K562 (cell line): ENCODE measurements at regions not wholly inside any gene's neighbourhood (a gene's known extent, or its start where the extent isn't known, plus 50 kb on each side); places are given as distances from the start of the nearest gene placed in this dataset.

Source experiments
- ATAC-seq: fragments of 200-7000 bp; cut with Tn5 transposase; 3 replicates; pipeline ENCODE4 v1.9.1; 2020; ENCODE audit warnings: moderate library complexity
- BruUV-seq: library from RNA; stranded (reverse); fragments of 400-500 nt; replicated peaks from 2 replicates; lab custom pipeline; 2021; lab: Mats Ljungman, UMichigan
- CTCF ChIA-PET: fragments of 300-600 bp; formaldehyde crosslinking; extraction: SDS; loops from one replicate; lab custom pipeline; 2021; ENCODE audit warnings: low intra/inter-chr PET ratio; lab: Yijun Ruan, JAX
- POLR2A ChIA-PET: fragments of 300-600, 350-650 bp; sonication (Branson Sonifier 250); formaldehyde crosslinking; extraction: SDS; loops from one replicate; lab custom pipeline; 2021; ENCODE audit warnings: antibody characterized with exemption, inconsistent platforms; lab: Yijun Ruan, JAX
- DNase-seq, 4 experiments: peaks; one replicate each; pipeline versions ENCODE4 v3.0.0 to v3.0.0-alpha.2; 2011 to 2018; ENCODE audit warnings: low spot score in 3 of 4, mixed read lengths in 3 of 4; ENCODE audit errors: extremely low read depth in 1 of 4
- FAIRE-seq: peaks from 2 replicates; lab custom pipeline; 2011; peaks lifted over from hg19 to GRCh38; lab: Jason Lieb, UNC
- H2AFZ ChIP-seq: 2 replicates; pipeline ENCODE4 v1.6.0; 2011; ENCODE audit warnings: low read depth, low read length, control low read depth, inconsistent platforms
- H3K27ac ChIP-seq: fragments of 200-600 bp; 3 replicates; pipeline ENCODE4 v1.8.0; 2011; ENCODE audit warnings: low read depth, mild to moderate bottlenecking, control low read depth, inconsistent platforms, low read length, moderate library complexity, mixed read lengths; ENCODE audit errors: extremely low read depth
- H3K27me3 ChIP-seq, 2 experiments: fragments of 300-600 bp in 1 of 2; 2 replicates in 1 of 2; 3 replicates in 1 of 2; pipeline versions ENCODE4 v1.6.0 to v1.8.0; 2011; ENCODE audit warnings: inconsistent platforms in 2 of 2, low read length in 2 of 2, mild to moderate bottlenecking in 1 of 2, mixed read lengths in 1 of 2, moderate library complexity in 1 of 2; ENCODE audit not compliant: control insufficient read depth in 2 of 2, insufficient read depth in 2 of 2
- H3K36me3 ChIP-seq: fragments of 300-600 bp; 3 replicates; pipeline ENCODE4 v1.8.0; 2011; ENCODE audit warnings: mild to moderate bottlenecking, low read length, inconsistent platforms; ENCODE audit not compliant: control insufficient read depth, insufficient read depth
- H3K4me1 ChIP-seq, 2 experiments: fragments of 200-600 bp in 1 of 2; replicated peaks in 1 of 2; 2 replicates in 1 of 2; 3 replicates in 1 of 2; pipeline versions ENCODE4 v1.5.1 to v1.8.0; 2011; ENCODE audit warnings: inconsistent platforms in 2 of 2, low read length in 2 of 2, mild to moderate bottlenecking in 1 of 2, mixed read lengths in 1 of 2, moderate library complexity in 1 of 2; ENCODE audit not compliant: control insufficient read depth in 2 of 2, insufficient read depth in 2 of 2
- H3K4me2 ChIP-seq: 2 replicates; pipeline ENCODE4 v1.6.1; 2011; ENCODE audit warnings: low read length, control low read depth, inconsistent platforms, mixed read lengths; ENCODE audit not compliant: insufficient read depth
- H3K4me3 ChIP-seq: fragments of 200-600 bp; sonication (generic), shearing (Covaris generic); 2 replicates; pipeline ENCODE4 v1.5.1; 2016; ENCODE audit warnings: control low read depth, inconsistent platforms
- H3K79me2 ChIP-seq: fragments of 200-600 bp; 3 replicates; pipeline ENCODE4 v1.8.0; 2011; ENCODE audit warnings: low read length, inconsistent platforms; ENCODE audit not compliant: control insufficient read depth, insufficient read depth
- H3K9ac ChIP-seq, 2 experiments: 2 replicates each; pipeline versions ENCODE4 v1.6.0 to v1.6.1; 2011; ENCODE audit warnings: low read depth in 2 of 2, low read length in 2 of 2, control low read depth in 1 of 2, inconsistent platforms in 1 of 2, mild to moderate bottlenecking in 1 of 2, mixed read lengths in 1 of 2; ENCODE audit not compliant: insufficient read depth in 1 of 2
- H3K9me1 ChIP-seq: one replicate; pipeline ENCODE4 v1.6.0; 2011; ENCODE audit warnings: inconsistent platforms, mild to moderate bottlenecking, low read length, moderate library complexity; ENCODE audit not compliant: control insufficient read depth, insufficient read depth
- H3K9me3 ChIP-seq: replicated peaks from 2 replicates; pipeline ENCODE4 v1.5.1; 2011; ENCODE audit warnings: low read depth, low read length, inconsistent platforms; ENCODE audit not compliant: control insufficient read depth, insufficient read depth
- H4K20me1 ChIP-seq: replicated peaks from 2 replicates; pipeline ENCODE4 v1.6.1; 2011; ENCODE audit warnings: low read length, inconsistent platforms, mixed read lengths; ENCODE audit not compliant: control insufficient read depth, insufficient read depth
- BACH1 ChIP-seq: fragments of 200-800 bp; sonication (Bioruptor generic); IDR thresholded peaks from 2 replicates; pipeline ENCODE4 v1.6.1; 2016; ENCODE audit warnings: missing genetic modification characterization, missing compliant biosample characterization
- CHCHD3 ChIP-seq: fragments of 250-450 bp; sonication (Bioruptor Pico); IDR thresholded peaks from 2 replicates; pipeline ENCODE4 v2.1.2; 2022; ENCODE audit warnings: mild to moderate bottlenecking
- HCFC1 ChIP-seq: IDR thresholded peaks from 2 replicates; pipeline ENCODE4 v1.6.1; 2012; ENCODE audit warnings: low read depth, low read length, improper control_type of control experiment
- SREBF2 ChIP-seq: sonication (generic); formaldehyde crosslinking; IDR thresholded peaks from 2 replicates; pipeline ENCODE4 v1.4.0; 2020; ENCODE audit warnings: mild to moderate bottlenecking, missing genetic modification reagents
- ZNF253 ChIP-seq: fragments of 250-450 bp; sonication (Bioruptor Pico); conservative IDR thresholded peaks from 2 replicates; pipeline ENCODE4 v1.6.1; 2021; ENCODE audit warnings: mild to moderate bottlenecking
- WGBS: fragments of 100-300 bp; shearing (Covaris generic); methylation state at CpG from one replicate; pipeline ENCODE4 v1.1.6; 2016; ENCODE audit warnings: low coverage, mixed read lengths; ENCODE audit not compliant: insufficient coverage; ENCODE audit errors: missing lambda C conversion rate; 5-methylcytosine and 5-hydroxymethylcytosine counted together
- in situ Hi-C: fragments of 300-500 bp; cut with MboI; formaldehyde crosslinking; loops from 4 replicates; pipeline ENCODE4 v1.15.0; 2018; ENCODE audit warnings: inconsistent platforms, mixed read lengths
- intact Hi-C: fragments of 100-400 bp; cut with micrococcal nuclease; formaldehyde crosslinking; loops from 2 replicates; pipeline ENCODE4 v1.14.2; 2022
- TF ChIP-seq, protein P1 (sequence below): fragments of 450-650 bp; formaldehyde crosslinking; IDR thresholded peaks from 2 replicates; pipeline ENCODE4 v1.4.0; 2020; ENCODE audit warnings: mild to moderate bottlenecking, moderate library complexity

DNA sequence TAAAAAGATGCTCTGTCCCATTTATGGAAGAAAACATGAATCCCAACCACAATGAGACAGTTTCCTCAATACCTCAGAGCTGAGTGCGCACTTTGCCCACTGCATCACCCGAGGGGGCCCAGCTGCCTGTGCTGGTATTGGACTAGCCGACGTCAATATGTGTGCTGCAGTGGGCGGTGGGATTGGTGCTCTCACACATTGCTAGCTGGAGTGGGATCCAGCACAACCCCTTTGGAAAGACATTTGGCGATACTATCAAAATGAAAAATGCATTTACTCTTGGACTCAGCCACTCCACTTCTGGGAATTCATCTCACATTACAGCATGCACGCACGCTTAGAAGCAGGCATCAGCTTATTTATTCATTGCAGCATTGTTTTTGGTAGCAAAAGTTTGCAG, 289.2 kb upstream of the FOXF1 start:
- Histone ChIP-seq H3K4me3 (no peak overlapping the region), H2AFZ (no peak overlapping the region), H3K4me1 (no peaks in the 10 kb centered on the region), H3K9ac (no peak overlapping the region), H3K79me2 (no peaks in the 10 kb centered on the region), H3K27ac (no peak overlapping the region), H4K20me1 (0 out of 2 replicates have a peak, but pooled peaks cover 3% of the 10 kb centered on the region), H3K27me3 (peaks cover 16 to 57% of the 10 kb centered on the region in 2 experiments; a peak in 3 of 5 replicates), H3K9me3 (no peaks in the 10 kb centered on the region), H3K9me1 (no peaks in the 10 kb centered on the region), H3K36me3 (no peaks in the 10 kb centered on the region), H3K4me2 (no peak overlapping the region)
- TF ChIP-seq BACH1 (tag), result no peak
- no TSS peak for BruUV-seq
- 0% methylated on average over 8 of the region's 8 CpGs for WGBS
- ChIA-PET CTCF (no interaction called here), POLR2A (interaction anchor here (0.5 to 0.8 kb wide), 2 partner anchors 13 to 15 kb away, joined by 3 to 4 read pairs; no protein-coding TSS in a partner anchor)
- in situ Hi-C loops, result no loop called here
- no peak for FAIRE-seq
- no peak for DNase-seq
- ATAC-seq, result no peak
- intact Hi-C loops, result no loop called here

DNA sequence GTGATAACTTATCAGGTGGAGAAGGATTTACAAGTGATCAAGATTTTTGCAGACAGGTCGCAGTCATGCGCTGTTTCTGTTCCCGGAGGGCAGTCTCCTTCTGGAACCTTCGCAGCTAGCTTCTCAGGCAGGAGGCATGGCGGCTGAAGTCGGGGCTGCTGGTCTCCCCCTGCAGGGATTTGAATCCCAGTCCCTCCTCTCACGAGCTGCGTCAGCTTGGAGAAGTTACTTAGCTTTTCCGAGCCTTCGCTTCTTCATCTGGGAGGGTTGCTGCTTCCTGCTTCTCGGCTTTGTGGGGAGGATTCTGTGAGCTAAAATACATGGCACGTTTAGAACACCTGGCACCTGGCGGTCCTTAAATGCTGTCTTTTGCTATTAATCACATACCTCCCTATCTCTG, 287.8 kb upstream of the FOXF1 start:
- Histone ChIP-seq H3K9ac (no peak overlapping the region), H2AFZ (no peak overlapping the region), H3K4me2 (no peak overlapping the region), H4K20me1 (no peaks in the 10 kb centered on the region), H3K9me3 (no peaks in the 10 kb centered on the region), H3K9me1 (no peaks in the 10 kb centered on the region), H3K27me3 (peaks cover 16 to 47% of the 10 kb centered on the region in 2 experiments; a peak in 3 of 5 replicates), H3K79me2 (no peaks in the 10 kb centered on the region), H3K27ac (no peak overlapping the region), H3K36me3 (no peaks in the 10 kb centered on the region), H3K4me3 (no peak overlapping the region), H3K4me1 (no peaks in the 10 kb centered on the region)
- in situ Hi-C loops, result no loop called here
- TF ChIP-seq HCFC1 (no peak), SREBF2 (CRISPR knock-in tag) (no peak), ZNF253 (CRISPR knock-in tag) (no peak), CHCHD3 (no peak)
- TF ChIP-seq, protein P1, sequence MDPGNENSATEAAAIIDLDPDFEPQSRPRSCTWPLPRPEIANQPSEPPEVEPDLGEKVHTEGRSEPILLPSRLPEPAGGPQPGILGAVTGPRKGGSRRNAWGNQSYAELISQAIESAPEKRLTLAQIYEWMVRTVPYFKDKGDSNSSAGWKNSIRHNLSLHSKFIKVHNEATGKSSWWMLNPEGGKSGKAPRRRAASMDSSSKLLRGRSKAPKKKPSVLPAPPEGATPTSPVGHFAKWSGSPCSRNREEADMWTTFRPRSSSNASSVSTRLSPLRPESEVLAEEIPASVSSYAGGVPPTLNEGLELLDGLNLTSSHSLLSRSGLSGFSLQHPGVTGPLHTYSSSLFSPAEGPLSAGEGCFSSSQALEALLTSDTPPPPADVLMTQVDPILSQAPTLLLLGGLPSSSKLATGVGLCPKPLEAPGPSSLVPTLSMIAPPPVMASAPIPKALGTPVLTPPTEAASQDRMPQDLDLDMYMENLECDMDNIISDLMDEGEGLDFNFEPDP (CRISPR knock-in tag), result no peak
- FAIRE-seq, result no peak
- ATAC-seq, result no peak
- CTCF ChIA-PET, result interaction anchor here (0.6 kb wide), 1 partner anchor 293 kb away, joined by 3 read pairs; no protein-coding TSS in a partner anchor
- intact Hi-C loops, result no loop called here
- POLR2A ChIA-PET, result interaction anchor here (0.8 to 1.2 kb wide), 2 partner anchors 18 to 193 kb away, joined by 3 to 4 read pairs; no protein-coding TSS in a partner anchor
- DNase-seq, result no peak
- no TSS peak for BruUV-seq
- WGBS, result 0% methylated on average over 12 of the region's 13 CpGs
